H1 (cell line): ENCODE measurements at regions not wholly inside any gene's neighbourhood (a gene's known extent, or its start where the extent isn't known, plus 50 kb on each side); places are given as distances from the start of the nearest gene placed in this dataset.

Experiments
- CHD7 ChIP-seq: fragments of 300-600 bp; sonication (generic); IDR thresholded peaks from 2 replicates; pipeline ENCODE4 v1.7.1; 2012; ENCODE audit warnings: low read length, moderate library complexity, mild to moderate bottlenecking, inconsistent platforms; ENCODE audit not compliant: insufficient replicate concordance
- E2F6 ChIP-seq: IDR thresholded peaks from 2 replicates; pipeline ENCODE4 v1.6.1; 2012; ENCODE audit warnings: inconsistent platforms
- EP300 ChIP-seq, 2 experiments: IDR thresholded peaks; 1 replicate in 1 of 2; 2 replicates in 1 of 2; pipeline ENCODE4 v1.6.1; 2011 to 2012; ENCODE audit warnings: low read depth in 2 of 2, low read length in 2 of 2, mild to moderate bottlenecking in 2 of 2, borderline replicate concordance in 1 of 2, inconsistent platforms in 1 of 2, moderate library complexity in 1 of 2
- KDM5A ChIP-seq: fragments of 200-600 bp; IDR thresholded peaks from 2 replicates; pipeline ENCODE4 v1.7.1; 2012; ENCODE audit warnings: mild to moderate bottlenecking, low read length, inconsistent platforms, mixed read lengths
- PHF8 ChIP-seq: fragments of 200-600 bp; sonication (generic); conservative IDR thresholded peaks from 2 replicates; pipeline ENCODE4 v1.7.1; 2012; ENCODE audit warnings: low read depth, mild to moderate bottlenecking, inconsistent platforms, low read length, moderate library complexity

GRCh38 chr12:88255847-88256246 is 113.7 kb downstream of the TMTC3 start (continued):
- TF ChIP-seq CHD7 (no peak), KDM5A (no peak), E2F6 (no peak), PHF8 (no peak), EP300 (IDR thresholded peaks at IDR 0.05; ENCODE audit: borderline replicate concordance in 1 of 2, low read depth in 2 of 2, low read length in 2 of 2) (no peak)
- TF ChIP-seq, all 59 proteins: peak for 0
